ENCODE measurements at regions not wholly inside any gene's neighbourhood (a gene's known extent, or its start where the extent isn't known, plus 50 kb on each side); places are given as distances from the start of the nearest gene placed in this dataset.

- no peaks in the 10 kb centered on the region for H3K9me3 ChIP-seq (ENCODE audit: insufficient read depth, low read length)
- TF ChIP-seq EZH2phosphoT487 (conservative IDR thresholded peaks at IDR 0.05; ENCODE audit: low read length), result no peak
- TF ChIP-seq CTCF (IDR thresholded peaks at IDR 0.05; ENCODE audit: insufficient read depth, low read length, poor library complexity, severe bottlenecking), result no peak
These were observed 98.2 kb upstream of the FAM9B start for GRCh38 chrX:9132036-9132638.

GRCh38 chrX:9133426-9133825 lies 99.5 kb upstream of the FAM9B start:
- H3K4me2 ChIP-seq (ENCODE audit: low read depth, low read length, poor library complexity, severe bottlenecking), result no peak overlapping the region
- H3K27me3 ChIP-seq (ENCODE audit: low read length), result no peaks in the 10 kb centered on the region
- no peaks in the 10 kb centered on the region for H3F3A ChIP-seq (ENCODE audit: insufficient read depth)
- H3K27ac ChIP-seq (ENCODE audit: low read depth, low read length), result no peak overlapping the region
- TF ChIP-seq EZH2phosphoT487 (conservative IDR thresholded peaks at IDR 0.05; ENCODE audit: low read length) (no peak), CTCF (IDR thresholded peaks at IDR 0.05; ENCODE audit: insufficient read depth, low read length, poor library complexity, severe bottlenecking) (no peak)
- H3K79me2 ChIP-seq (ENCODE audit: insufficient read depth, low read length), result no peaks in the 10 kb centered on the region
- no peaks in the 10 kb centered on the region for H4K20me1 ChIP-seq (ENCODE audit: low read depth, low read length)
- H3K9me3 ChIP-seq (ENCODE audit: insufficient read depth, low read length), result no peaks in the 10 kb centered on the region
- no peak overlapping the region for H2AFZ ChIP-seq (ENCODE audit: low read depth, low read length, severe bottlenecking)
- H3K9ac ChIP-seq (ENCODE audit: low read length), result no peak overlapping the region
- H3K36me3 ChIP-seq (ENCODE audit: low read length), result no peaks in the 10 kb centered on the region
- no peak overlapping the region for H3K4me3 ChIP-seq (ENCODE audit: insufficient read depth, low read length, poor library complexity, severe bottlenecking)
- H3K9me2 ChIP-seq (replicated peaks; ENCODE audit: insufficient read depth, low read length), result no peaks in the 10 kb centered on the region

More at GRCh38 chrX:9132036-9132638, 98.2 kb upstream of the FAM9B start:
- Histone ChIP-seq H3K4me2 (ENCODE audit: low read depth, low read length, poor library complexity, severe bottlenecking) (no peak overlapping the region), H2AFZ (ENCODE audit: low read depth, low read length, severe bottlenecking) (no peak overlapping the region), H3K27me3 (ENCODE audit: low read length) (no peaks in the 10 kb centered on the region), H3K9me2 (replicated peaks; ENCODE audit: insufficient read depth, low read length) (no peaks in the 10 kb centered on the region), H3K9ac (ENCODE audit: low read length) (no peak overlapping the region), H4K20me1 (ENCODE audit: low read depth, low read length) (no peaks in the 10 kb centered on the region), H3F3A (ENCODE audit: insufficient read depth) (no peaks in the 10 kb centered on the region), H3K79me2 (ENCODE audit: insufficient read depth, low read length) (no peaks in the 10 kb centered on the region), H3K27ac (ENCODE audit: low read depth, low read length) (no peak overlapping the region), H3K36me3 (ENCODE audit: low read length) (no peaks in the 10 kb centered on the region), H3K4me3 (ENCODE audit: insufficient read depth, low read length, poor library complexity, severe bottlenecking) (no peak overlapping the region)

- no peaks in the 10 kb centered on the region for H4K20me1 ChIP-seq (ENCODE audit: low read depth, low read length)
- no peaks in the 10 kb centered on the region for H3K36me3 ChIP-seq (ENCODE audit: low read length)
- H3K4me2 ChIP-seq (ENCODE audit: low read depth, low read length, poor library complexity, severe bottlenecking), result no peak overlapping the region
- H3K9me3 ChIP-seq (ENCODE audit: insufficient read depth, low read length), result no peaks in the 10 kb centered on the region
- H3K27ac ChIP-seq (ENCODE audit: low read depth, low read length), result no peak overlapping the region
- H3K9ac ChIP-seq (ENCODE audit: low read length), result no peak overlapping the region
- H3K9me2 ChIP-seq (replicated peaks; ENCODE audit: insufficient read depth, low read length), result no peaks in the 10 kb centered on the region
- H3K27me3 ChIP-seq (ENCODE audit: low read length), result no peaks in the 10 kb centered on the region
- H3F3A ChIP-seq (ENCODE audit: insufficient read depth), result no peaks in the 10 kb centered on the region
- no peak overlapping the region for H3K4me3 ChIP-seq (ENCODE audit: insufficient read depth, low read length, poor library complexity, severe bottlenecking)
- no peaks in the 10 kb centered on the region for H3K79me2 ChIP-seq (ENCODE audit: insufficient read depth, low read length)
- no peak for TF ChIP-seq CTCF (IDR thresholded peaks at IDR 0.05; ENCODE audit: insufficient read depth, low read length, poor library complexity, severe bottlenecking)
- TF ChIP-seq EZH2phosphoT487 (conservative IDR thresholded peaks at IDR 0.05; ENCODE audit: low read length), result no peak
- no peak overlapping the region for H2AFZ ChIP-seq (ENCODE audit: low read depth, low read length, severe bottlenecking)
These were observed 100.4 kb upstream of the FAM9B start for GRCh38 chrX:9134366-9134765.

All from SU-DHL-6 (cell line).